HG02884 (cell line): ENCODE measurements at regions not wholly inside any gene's neighbourhood (a gene's known extent, or its start where the extent isn't known, plus 50 kb on each side); places are given as distances from the start of the nearest gene placed in this dataset.
"Not testable (repeated sequence)": the region's sequence is repeated elsewhere in the genome, so short reads cannot be mapped to it uniquely, and the experiment has no call there.

ENCODE experiments used
- ATAC-seq: cut with Tn5 transposase; IDR thresholded peaks from one replicate; pipeline ENCODE4 v1.9.1; 2021; ENCODE audit warnings: mild to moderate bottlenecking, moderate library complexity; ENCODE audit not compliant: unreplicated experiment

DNA sequence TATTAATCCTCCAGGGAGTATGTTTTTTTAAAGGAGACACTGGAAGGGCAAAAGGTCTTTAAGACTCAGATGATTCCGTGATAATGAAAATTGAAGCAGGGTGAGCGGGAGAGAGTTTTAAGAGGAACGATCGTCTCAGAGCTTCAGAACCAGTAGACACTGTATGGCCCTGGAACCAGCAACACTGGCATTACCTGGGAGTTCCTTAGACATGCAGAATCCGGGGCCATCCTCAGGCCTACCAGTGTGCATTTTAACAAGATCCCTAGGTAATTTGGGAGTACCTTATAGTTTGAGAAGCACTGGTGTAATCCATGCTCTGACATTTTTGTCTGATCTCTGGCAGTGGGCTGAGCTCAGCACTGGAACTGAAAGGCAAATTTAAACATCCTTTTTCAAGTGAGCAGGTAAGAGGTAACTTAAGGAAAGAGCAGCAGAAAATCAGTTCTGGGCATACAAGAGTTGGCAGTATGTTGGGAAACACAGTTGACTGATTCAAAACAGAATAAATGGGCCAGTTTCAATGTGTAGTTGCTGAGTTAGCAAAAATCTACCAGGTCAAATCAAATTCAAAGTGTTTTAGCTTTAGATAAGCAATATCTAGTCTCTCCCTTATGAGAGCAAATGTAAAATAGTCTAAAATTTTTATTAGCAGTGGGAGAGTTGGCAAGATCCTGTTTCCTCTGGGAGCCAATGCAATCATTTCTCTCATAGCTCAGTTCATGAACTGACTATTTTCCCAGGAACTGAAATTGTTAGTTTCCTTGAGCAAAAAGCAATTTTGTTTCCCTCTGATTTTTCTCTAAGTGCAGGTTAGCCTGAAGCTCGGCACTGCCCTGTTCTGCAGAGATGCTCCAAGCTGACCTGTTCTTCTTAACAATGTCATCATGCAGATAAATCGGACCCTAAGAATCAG lies 97.2 kb upstream of the ELMO1 start:
- no peak for ATAC-seq

DNA sequence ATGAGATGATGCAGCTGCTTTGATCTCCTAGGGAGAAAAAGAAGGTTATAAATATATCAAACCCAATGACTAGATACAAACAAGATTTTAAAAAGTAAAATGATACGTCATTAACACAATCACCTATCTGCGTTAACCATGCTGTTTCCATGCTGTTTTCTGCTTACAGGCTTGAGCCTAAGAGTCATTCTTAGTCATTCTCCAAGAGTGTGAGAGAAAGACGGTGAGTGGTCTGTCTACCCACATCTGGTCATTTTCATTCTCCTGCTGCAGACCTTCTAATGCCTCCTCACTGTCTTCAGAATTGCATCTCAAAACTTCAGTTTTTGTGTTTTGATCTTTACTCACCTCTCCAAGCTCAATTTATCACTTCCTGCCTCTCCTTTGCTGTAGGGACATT lies 98.0 kb upstream of the ELMO1 start:
- ATAC-seq = no peak

DNA sequence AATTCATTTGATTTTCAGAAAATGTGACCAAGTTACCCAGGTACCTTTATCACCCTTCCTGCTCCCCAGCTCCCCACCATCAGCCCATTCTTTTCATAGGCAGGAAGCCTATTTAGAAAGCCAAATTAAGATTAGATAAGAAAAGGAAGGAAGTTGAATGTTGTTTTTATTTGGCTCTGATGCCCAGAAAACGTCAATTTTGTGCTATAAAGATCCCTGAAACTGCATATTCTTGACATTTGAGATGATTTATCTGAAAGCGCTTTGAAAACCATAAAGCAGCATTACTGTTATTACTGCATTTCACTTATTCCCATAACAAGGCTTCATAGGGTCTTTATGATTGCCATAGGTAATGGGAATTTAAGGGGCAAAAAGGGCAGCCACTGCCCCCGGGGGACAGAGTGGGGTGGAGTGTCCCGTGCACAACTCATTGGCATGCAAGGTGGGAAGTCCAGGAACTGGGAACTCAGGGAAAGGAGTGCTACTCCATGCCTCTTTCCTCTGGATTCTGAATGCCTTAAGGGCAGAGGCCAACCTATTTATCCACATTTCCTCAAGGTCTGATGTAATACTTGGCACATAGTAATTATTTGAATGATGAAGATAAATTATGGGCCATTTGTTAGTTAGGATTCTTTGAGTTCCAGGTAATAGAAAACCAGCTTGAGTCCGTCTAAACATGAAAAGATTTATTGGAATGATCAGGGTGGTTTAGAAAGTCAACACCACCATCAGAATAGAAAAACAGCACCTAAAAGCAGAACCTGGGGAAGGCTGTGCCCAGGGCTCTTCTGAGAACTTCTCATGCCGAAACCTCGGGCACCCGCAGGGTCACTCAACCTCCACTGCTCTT lies 100.6 kb upstream of the ELMO1 start:
- ATAC-seq = no peak

DNA sequence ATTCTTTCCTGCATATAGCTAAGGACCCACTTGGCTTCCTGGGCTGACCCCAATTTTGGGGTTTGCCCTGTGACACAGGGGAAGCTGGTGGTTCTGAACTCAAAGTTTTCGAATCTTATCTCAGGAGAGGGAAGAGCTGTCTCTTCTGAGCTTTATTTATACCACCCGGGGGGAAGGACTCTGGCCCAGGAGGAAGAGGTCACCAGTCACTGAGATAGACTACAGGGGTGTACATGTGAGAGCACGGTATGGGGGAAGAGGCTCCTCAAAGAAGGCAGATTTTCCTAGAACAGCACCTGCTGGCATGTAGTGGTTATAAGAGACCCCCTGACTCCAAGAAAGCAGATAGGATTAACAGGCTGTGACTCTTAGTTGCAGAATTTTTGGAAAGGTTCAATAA lies 101.8 kb upstream of the ELMO1 start:
- ATAC-seq = no peak

GRCh38 chr7:37550872-37551271 lies 102.2 kb upstream of the ELMO1 start:
- no peak for ATAC-seq

GRCh38 chr7:37552030-37552429 lies 103.4 kb upstream of the ELMO1 start:
- no peak for ATAC-seq

DNA sequence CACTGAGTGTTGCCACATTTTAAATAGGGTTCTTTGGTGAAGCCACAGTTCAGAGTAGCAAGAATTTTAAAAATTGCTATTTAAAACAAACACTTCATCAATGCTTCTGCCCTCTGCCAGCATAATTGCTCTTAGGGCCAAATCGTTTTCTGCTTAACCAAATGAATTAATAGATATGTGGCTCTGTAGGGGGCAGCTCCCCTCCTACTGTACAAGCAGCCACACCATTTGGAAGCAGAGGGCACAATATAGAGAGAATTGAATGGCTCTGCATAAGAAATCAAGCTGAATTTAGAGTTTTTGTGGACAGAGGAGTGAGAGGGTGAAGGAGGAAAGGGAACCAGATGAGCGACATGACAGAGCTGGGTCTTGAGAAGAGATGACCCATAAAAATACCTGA lies 103.8 kb upstream of the ELMO1 start:
- not testable (repeated sequence) for ATAC-seq

GRCh38 chr7:37555528-37555927 lies 106.9 kb upstream of the ELMO1 start:
- no peak for ATAC-seq

GRCh38 chr7:37557571-37558209 lies 109.0 kb upstream of the ELMO1 start:
- no peak for ATAC-seq

DNA sequence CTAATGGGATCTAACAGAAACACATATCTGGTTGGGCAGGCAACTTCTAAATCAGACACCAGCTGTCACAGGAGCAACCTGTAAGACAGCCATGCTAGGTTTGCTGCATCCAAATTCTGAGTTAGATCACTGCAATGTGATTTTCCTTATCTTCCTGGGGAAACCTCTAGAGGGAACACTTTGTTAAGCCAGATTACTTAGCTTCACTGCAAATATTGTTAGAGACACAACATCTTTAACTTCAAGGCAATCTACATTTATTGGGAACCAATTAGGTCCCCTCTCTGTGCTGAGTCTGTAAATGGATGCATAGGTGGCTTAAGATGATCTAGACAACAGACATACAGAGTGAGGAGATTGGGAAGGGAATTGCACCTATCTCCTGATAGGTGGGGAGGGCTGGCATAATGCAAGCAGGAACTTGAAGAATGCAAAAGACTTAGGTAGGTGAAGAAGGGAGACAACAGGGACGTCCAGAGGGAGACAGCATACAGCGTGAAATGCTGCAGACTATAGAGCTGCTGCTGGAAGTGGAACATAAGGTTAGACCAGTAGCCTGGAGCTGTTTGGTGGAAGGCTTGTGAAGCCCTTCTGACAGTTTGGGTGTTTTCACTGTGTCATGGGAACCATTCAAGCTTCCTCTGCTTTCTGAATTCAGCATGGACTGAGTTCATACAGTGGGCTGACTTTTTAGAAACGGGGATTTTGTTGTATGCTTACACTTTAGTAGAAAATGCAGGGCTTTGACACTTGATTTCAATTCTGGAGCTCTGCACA lies 109.8 kb upstream of the ELMO1 start:
- no peak for ATAC-seq

GRCh38 chr7:37570145-37570544 lies 113.4 kb upstream of the GPR141 start:
- no peak for ATAC-seq

- no peak for ATAC-seq
These were observed 111.8 kb upstream of the GPR141 start for GRCh38 chr7:37571806-37572205.

DNA sequence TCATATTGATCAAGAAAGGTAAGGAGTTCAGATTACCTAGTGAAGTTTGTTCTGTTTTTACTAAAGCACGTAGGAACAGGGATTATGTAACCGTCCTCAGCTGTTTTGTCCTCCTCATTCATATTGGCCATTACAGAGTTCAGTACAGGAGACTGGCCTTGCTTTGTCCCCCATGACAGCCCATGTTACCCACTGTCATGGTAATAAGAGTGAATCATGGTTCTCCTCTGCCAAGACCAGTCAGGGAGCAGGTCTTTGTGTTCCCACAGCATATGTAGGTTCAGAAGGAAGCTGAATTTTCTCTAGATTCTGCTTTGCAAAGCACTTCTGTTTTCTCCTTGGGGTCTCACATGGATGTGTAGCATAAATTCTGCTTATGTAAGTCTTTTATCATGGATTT lies 106.2 kb upstream of the GPR141 start:
- no peak for ATAC-seq

DNA sequence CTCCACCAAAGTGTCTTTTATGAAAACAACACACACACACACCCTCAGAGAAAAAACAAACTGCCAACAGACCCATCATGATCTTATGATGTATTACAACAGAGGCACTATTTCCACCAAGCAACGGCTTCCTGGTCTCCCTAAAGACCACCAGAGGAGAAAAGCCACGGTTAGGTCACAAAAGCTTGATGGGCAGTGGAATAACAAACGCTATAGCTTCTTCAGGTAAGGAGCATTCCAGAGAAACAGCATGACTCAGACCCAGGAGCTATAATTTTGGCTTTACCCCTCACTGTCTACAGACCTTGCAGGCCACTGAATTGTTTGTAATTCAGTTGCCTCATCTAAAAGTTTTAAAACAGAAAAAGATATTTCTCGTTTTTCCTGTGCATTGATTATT lies 105.7 kb upstream of the GPR141 start:
- ATAC-seq = no peak

- no peak for ATAC-seq
These were observed 105.2 kb upstream of the GPR141 start for GRCh38 chr7:37578350-37578749.

DNA sequence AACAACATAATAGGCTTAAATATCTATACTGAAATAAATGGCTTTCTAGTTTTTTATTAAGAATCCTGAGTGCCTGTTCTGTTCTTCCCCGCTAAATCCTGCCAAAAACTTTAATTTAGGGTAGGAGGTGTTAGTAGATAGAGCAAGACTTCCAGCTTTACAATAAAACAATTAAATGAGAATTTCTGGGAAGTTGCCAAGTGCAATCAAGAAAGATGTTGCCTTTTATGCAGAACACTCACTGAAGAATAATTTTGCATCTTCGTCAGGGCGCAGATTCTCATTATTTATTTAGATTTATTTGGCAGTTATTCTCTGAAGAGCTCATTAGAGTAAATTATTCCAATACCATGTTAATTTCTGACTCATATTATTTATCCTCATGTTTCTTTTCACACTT lies 103.2 kb upstream of the GPR141 start:
- no peak for ATAC-seq

DNA sequence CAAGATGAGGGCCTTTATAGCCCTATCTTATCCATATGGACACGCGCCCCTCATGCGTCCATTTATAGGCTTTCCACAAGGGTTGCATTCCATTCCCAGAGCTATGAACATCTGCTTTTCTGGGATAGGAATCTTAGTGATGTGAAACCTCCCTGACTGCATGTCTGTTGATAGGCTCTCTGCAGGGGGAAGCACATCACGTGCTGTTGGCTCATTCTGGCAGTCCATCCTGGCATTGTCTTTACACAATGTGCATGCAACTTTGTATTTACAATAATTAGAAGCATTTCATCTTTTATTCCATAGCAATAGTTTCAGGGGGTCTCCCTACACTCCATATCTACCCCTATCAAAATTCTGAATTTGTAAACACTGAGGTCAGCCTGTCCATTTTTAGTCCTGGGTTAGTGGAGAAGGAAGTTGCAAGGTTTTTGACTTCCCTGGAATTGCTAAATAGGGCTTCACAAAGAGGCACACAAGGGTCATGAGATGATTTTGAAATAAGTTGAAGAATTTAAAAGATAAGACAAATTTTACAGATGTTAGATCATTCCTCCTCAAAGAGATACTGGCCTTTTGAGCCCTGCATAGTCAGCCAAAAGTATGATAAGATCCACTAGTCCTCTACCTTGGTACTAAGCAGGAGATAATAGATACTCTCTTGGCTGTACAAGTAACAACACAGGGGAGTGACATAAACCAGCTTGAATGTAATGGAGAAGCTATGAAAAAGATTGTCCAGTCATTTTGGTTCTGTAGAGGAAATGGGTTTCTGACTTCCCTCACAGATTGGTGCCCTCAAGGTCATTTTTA lies 98.7 kb upstream of the GPR141 start:
- not testable (repeated sequence) for ATAC-seq

DNA sequence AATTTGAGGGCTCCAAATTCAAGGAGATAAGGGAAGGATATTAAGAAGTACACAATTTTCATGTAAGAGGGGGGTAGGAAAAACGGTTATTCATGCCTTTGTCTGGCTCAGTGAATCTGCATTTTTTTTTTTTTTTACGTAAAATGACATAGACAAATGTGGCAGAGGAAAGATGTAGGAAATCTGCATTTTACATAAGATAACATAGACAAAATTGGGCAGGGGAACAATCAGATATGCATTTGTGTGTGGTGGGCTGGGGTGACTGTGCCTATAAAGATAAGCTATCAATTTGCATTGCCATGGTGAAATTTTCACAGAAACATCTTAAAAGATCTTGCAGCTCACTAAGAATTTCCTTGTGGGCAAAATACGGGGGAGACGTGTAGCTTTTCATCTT lies 92.7 kb upstream of the GPR141 start:
- no peak for ATAC-seq

GRCh38 chr7:37592366-37592765 lies 91.2 kb upstream of the GPR141 start:
- ATAC-seq = no peak

DNA sequence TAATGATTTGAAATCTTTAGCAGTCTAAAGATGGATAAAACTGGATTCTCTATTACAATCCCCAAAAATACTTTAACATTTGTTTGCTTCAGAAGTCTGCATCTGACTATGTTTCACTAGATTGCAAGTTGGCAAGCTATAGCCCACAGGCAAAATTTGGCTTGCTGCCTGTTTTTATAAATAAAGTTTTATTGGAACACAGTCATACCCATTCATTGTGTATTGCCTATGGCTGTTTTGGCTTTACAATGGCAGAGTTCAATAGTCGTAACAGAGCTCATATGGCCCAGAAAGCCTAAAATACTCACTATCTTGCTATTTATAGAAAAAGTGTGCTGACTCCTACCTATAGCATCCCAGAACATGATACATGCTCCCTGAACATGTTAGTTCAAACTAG lies 89.0 kb upstream of the GPR141 start:
- no peak for ATAC-seq
